LNCaP clone FGC (cell line): ENCODE measurements at regions not wholly inside any gene's neighbourhood (a gene's known extent, or its start where the extent isn't known, plus 50 kb on each side); places are given as distances from the start of the nearest gene placed in this dataset.

Experiments
- DNase-seq: peaks from one replicate; pipeline ENCODE4 v3.0.0-alpha.2; 2011; ENCODE audit warnings: low read depth
- H3K4me3 ChIP-seq: 2 replicates; pipeline ENCODE4 v1.5.1; 2011; ENCODE audit warnings: mild to moderate bottlenecking, low read depth, low read length, control low read depth
- CTCF ChIP-seq: IDR thresholded peaks from 2 replicates; pipeline ENCODE4 v1.5.1; 2012; ENCODE audit warnings: mild to moderate bottlenecking; ENCODE audit not compliant: control insufficient read depth, insufficient read depth; ENCODE audit errors: extremely low read depth

DNA sequence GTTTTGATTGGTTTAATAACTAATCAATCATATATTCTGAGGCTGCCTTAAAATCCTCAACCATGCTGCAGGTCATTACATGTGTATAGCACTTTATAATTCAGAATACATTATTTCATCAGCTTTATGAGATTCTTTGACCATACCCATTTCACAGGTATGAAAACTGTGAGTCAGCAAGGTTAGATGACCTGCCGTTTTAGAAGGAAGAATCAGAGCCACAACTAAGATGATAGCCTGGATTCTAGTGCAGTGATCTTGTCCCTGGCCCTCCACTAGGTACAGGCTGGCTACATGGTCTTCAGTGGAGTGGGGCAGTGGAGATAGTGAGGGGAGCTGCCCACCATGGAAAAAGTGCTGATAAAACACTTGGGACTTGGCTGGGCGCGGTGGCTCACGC is 154.4 kb upstream of the MAX start:
- TF ChIP-seq CTCF, result no peak
- no peak overlapping the region for H3K4me3 ChIP-seq
- DNase-seq, result no peak

DNA sequence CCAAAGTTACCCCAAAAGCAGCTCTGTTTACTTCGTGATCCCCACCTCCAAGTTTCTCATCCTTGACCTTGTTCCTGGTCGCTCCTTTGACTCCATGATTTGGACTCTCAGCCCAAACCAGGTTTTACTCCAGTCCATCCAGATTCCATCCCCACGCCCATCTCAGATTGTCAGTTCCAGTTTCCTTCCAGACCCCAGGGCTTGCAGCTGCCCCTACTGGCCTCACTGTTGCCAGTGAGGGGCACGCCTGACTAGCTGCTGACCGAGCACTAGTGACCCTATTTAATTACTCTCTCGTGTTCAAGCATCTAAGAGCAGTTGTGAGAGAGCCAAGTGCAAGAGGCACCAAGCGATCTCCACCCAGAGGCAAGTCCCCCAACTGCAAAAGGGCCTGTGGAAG is 155.1 kb upstream of the FUT8 start:
- DNase-seq, result no peak
- H3K4me3 ChIP-seq, result no peak overlapping the region
- no peak for TF ChIP-seq CTCF

GRCh38 chr14:65258391-65258790 is 154.1 kb upstream of the FUT8 start:
- DNase-seq, result no peak
- H3K4me3 ChIP-seq, result no peak overlapping the region
- TF ChIP-seq CTCF, result no peak

DNA sequence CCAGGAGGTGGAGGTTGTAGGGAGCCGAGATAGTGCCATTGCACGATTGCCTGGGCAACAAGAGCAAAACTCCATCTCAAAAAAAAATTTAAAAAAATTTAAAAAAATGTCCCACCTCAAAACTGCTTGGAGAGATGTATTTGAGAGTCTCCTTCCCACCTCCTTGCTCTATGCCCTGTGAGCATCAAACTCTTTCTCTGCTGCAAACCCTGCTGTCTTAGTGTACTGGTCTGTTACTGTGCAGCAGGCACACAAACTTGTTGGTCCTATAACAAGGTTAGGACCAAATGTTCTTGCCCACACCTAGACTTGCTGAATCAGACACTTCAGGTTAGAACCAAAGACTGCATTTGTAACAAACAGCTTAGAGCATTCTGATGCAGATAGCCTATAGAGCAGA is 153.5 kb upstream of the FUT8 start:
- no peak overlapping the region for H3K4me3 ChIP-seq
- DNase-seq, result no peak
- no peak for TF ChIP-seq CTCF

- DNase-seq, result no peak
- H3K4me3 ChIP-seq, result no peak overlapping the region
- no peak for TF ChIP-seq CTCF
Observed at GRCh38 chr14:65260786-65261185, 151.7 kb upstream of the FUT8 start.

DNA sequence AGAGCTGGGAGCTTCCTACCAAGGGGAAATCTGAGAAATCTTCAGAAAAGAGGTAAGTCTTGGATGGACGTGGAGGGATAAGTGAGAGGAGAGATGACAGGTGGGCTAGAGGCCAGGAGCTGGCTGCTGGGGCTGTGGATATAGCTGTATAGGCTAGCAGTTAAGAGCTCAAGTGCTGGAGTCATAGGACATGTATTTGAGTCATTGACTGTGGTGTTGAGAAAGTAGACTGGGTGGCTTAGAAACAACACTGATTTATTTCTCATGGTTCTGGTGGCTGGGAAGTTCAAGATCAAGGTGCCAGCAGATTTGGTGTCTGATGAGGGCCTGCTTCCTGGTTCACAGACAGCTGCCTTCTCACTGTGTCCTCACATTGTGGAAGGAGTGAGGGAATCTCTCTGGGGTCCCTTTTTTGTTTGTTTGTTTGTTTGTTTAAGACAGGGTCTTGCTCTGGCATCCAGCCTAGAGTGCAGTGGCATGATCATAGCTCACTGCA is 151.1 kb upstream of the FUT8 start:
- DNase-seq, result no peak
- H3K4me3 ChIP-seq, result no peak overlapping the region
- TF ChIP-seq CTCF, result no peak

DNA sequence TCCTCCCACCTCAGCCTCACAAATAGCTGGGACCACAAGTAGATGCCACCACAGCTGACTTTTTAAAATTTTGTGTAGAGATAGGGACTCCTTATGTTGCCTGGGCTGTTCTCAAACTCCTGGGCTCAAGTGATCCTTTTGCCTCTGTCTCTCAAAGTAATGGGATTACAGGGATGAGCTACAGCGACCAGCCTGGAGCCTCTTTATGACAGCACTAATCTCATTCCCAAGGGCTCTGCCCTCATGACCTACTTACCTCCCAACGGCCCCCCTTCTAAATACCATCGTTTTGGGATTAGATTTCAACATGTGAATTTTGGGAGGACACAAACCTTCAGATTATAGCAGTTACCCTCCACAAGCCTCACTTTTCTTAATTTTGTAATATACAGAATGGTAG is 150.6 kb upstream of the FUT8 start:
- no peak for DNase-seq
- no peak for TF ChIP-seq CTCF
- no peak overlapping the region for H3K4me3 ChIP-seq
